ENCODE measurements at regions not wholly inside any gene's neighbourhood (a gene's known extent, or its start where the extent isn't known, plus 50 kb on each side); places are given as distances from the start of the nearest gene placed in this dataset.

DNA sequence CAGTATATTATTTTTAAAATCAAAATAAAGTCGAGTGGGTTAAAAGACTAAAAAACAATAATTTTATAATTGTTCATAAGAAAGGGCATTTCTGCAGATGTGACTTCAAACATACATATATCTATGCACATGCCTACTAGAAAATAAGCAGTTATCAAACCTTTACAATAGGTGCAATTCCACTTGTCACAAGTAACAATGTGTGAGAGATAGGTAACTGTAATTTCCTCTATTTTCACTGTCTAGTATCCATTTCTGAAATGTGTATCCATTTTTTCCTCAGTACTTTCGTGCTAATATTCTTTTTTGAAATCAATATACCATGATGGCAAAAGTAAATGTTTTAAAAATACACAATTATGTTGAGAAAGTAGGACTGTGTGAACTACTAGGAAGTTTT is 96.9 kb upstream of the GNAI1 start:
- TF ChIP-seq, protein P1, sequence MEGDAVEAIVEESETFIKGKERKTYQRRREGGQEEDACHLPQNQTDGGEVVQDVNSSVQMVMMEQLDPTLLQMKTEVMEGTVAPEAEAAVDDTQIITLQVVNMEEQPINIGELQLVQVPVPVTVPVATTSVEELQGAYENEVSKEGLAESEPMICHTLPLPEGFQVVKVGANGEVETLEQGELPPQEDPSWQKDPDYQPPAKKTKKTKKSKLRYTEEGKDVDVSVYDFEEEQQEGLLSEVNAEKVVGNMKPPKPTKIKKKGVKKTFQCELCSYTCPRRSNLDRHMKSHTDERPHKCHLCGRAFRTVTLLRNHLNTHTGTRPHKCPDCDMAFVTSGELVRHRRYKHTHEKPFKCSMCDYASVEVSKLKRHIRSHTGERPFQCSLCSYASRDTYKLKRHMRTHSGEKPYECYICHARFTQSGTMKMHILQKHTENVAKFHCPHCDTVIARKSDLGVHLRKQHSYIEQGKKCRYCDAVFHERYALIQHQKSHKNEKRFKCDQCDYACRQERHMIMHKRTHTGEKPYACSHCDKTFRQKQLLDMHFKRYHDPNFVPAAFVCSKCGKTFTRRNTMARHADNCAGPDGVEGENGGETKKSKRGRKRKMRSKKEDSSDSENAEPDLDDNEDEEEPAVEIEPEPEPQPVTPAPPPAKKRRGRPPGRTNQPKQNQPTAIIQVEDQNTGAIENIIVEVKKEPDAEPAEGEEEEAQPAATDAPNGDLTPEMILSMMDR (IDR thresholded peaks at IDR 0.05): no peak
- TF ChIP-seq POLR2A (IDR thresholded peaks at IDR 0.05): no peak

Measured in prostate gland (tissue), 2 donors.